Memory B cell (primary cell): ENCODE measurements at regions not wholly inside any gene's neighbourhood (a gene's known extent, or its start where the extent isn't known, plus 50 kb on each side); places are given as distances from the start of the nearest gene placed in this dataset.

Source experiments
- ATAC-seq: fragments of 150-1000 bp; cut with Tn5 transposase; 2 replicates; pipeline ENCODE4 v1.10.0; 2021; ENCODE audit warnings: low read depth, mild to moderate bottlenecking, moderate library complexity
- DNase-seq, 2 donors: peaks; one replicate each; pipeline ENCODE4 v3.0.0; 2022; ENCODE audit warnings: low spot score in 2 of 2
- H3K27ac Mint-ChIP-seq: one replicate; pipeline ENCODE4 v1.8.0; 2022; ENCODE audit warnings: mild to moderate bottlenecking, moderate library complexity, mixed read lengths
- H3K27me3 Mint-ChIP-seq: one replicate; pipeline ENCODE4 v1.8.0; 2022; ENCODE audit warnings: mixed read lengths
- H3K36me3 Mint-ChIP-seq: one replicate; pipeline ENCODE4 v1.8.0; 2022; ENCODE audit warnings: mild to moderate bottlenecking, mixed read lengths
- H3K4me1 Mint-ChIP-seq: one replicate; pipeline ENCODE4 v1.8.0; 2022; ENCODE audit warnings: mixed read lengths
- H3K4me3 Mint-ChIP-seq: one replicate; pipeline ENCODE4 v1.8.0; 2022; ENCODE audit warnings: mild to moderate bottlenecking, moderate library complexity, mixed read lengths
- H3K9me3 Mint-ChIP-seq: one replicate; pipeline ENCODE4 v1.8.0; 2022; ENCODE audit warnings: mixed read lengths

- ATAC-seq (no peak), DNase-seq (no peak)
- Mint-ChIP-seq H3K36me3 (peaks cover 2% of the 10 kb centered on the region), H3K27me3 (peaks cover 8% of the 10 kb centered on the region), H3K4me3 (no peak overlapping the region), H3K9me3 (peaks cover 19% of the 10 kb centered on the region), H3K4me1 (no peaks in the 10 kb centered on the region), H3K27ac (no peak overlapping the region)
These were observed 183.9 kb downstream of the C16orf95 start for GRCh38 chr16:87133112-87133850.

GRCh38 chr16:87133966-87134627 lies 183.1 kb downstream of the C16orf95 start:
- no peak overlapping the region for H3K27ac Mint-ChIP-seq
- DNase-seq = no peak
- peaks cover 6% of the 10 kb centered on the region for H3K27me3 Mint-ChIP-seq
- no peaks in the 10 kb centered on the region for H3K4me1 Mint-ChIP-seq
- peaks cover 17% of the 10 kb centered on the region for H3K9me3 Mint-ChIP-seq
- H3K4me3 Mint-ChIP-seq = no peak overlapping the region
- H3K36me3 Mint-ChIP-seq = peaks cover 2% of the 10 kb centered on the region
- ATAC-seq = no peak

GRCh38 chr16:87134628-87134995 lies 182.6 kb downstream of the C16orf95 start:
- H3K27ac Mint-ChIP-seq = no peak overlapping the region
- H3K36me3 Mint-ChIP-seq = peaks cover 2% of the 10 kb centered on the region
- no peak overlapping the region for H3K4me3 Mint-ChIP-seq
- DNase-seq (no peak), ATAC-seq (no peak)
- peaks cover 6% of the 10 kb centered on the region for H3K27me3 Mint-ChIP-seq
- H3K9me3 Mint-ChIP-seq = peaks cover 14% of the 10 kb centered on the region
- H3K4me1 Mint-ChIP-seq = no peaks in the 10 kb centered on the region

GRCh38 chr16:87135246-87136030 lies 181.8 kb downstream of the C16orf95 start:
- peaks cover 6% of the 10 kb centered on the region for H3K27me3 Mint-ChIP-seq
- H3K4me3 Mint-ChIP-seq = no peak overlapping the region
- no peak overlapping the region for H3K27ac Mint-ChIP-seq
- no peak for DNase-seq
- peaks cover 2% of the 10 kb centered on the region for H3K36me3 Mint-ChIP-seq
- H3K9me3 Mint-ChIP-seq = peaks cover 14% of the 10 kb centered on the region
- no peak for ATAC-seq
- no peaks in the 10 kb centered on the region for H3K4me1 Mint-ChIP-seq

- Mint-ChIP-seq H3K4me3 (no peak overlapping the region), H3K27ac (no peak overlapping the region), H3K4me1 (no peaks in the 10 kb centered on the region), H3K36me3 (no peaks in the 10 kb centered on the region), H3K9me3 (peaks cover 9% of the 10 kb centered on the region), H3K27me3 (peaks cover 6% of the 10 kb centered on the region)
- DNase-seq (no peak), ATAC-seq (no peak)
These were observed 178.9 kb downstream of the C16orf95 start for GRCh38 chr16:87138316-87138715.

GRCh38 chr16:87138738-87139267 lies 178.4 kb downstream of the C16orf95 start:
- H3K9me3 Mint-ChIP-seq = peaks cover 9% of the 10 kb centered on the region

GRCh38 chr16:87140211-87141200 lies 176.7 kb downstream of the C16orf95 start:
- Mint-ChIP-seq H3K9me3 (peaks cover 9% of the 10 kb centered on the region), H3K27ac (no peak overlapping the region), H3K4me3 (no peak overlapping the region), H3K27me3 (peaks cover 2% of the 10 kb centered on the region), H3K4me1 (no peaks in the 10 kb centered on the region), H3K36me3 (no peaks in the 10 kb centered on the region)
- ATAC-seq = no peak
- no peak for DNase-seq

More at GRCh38 chr16:87138738-87139267, 178.4 kb downstream of the C16orf95 start:
- no peak for ATAC-seq
- DNase-seq = no peak
- Mint-ChIP-seq H3K27ac (no peak overlapping the region), H3K4me1 (no peaks in the 10 kb centered on the region), H3K36me3 (no peaks in the 10 kb centered on the region), H3K27me3 (peaks cover 4% of the 10 kb centered on the region), H3K4me3 (no peak overlapping the region)

GRCh38 chr16:87141402-87141801 lies 175.8 kb downstream of the C16orf95 start:
- Mint-ChIP-seq H3K27ac (no peak overlapping the region), H3K27me3 (peaks cover 2% of the 10 kb centered on the region), H3K9me3 (peaks cover 6% of the 10 kb centered on the region), H3K4me1 (no peaks in the 10 kb centered on the region), H3K4me3 (no peak overlapping the region), H3K36me3 (no peaks in the 10 kb centered on the region)
- ATAC-seq (no peak), DNase-seq (no peak)

- H3K9me3 Mint-ChIP-seq = peaks cover 1% of the 10 kb centered on the region
- H3K36me3 Mint-ChIP-seq = no peaks in the 10 kb centered on the region
- no peak overlapping the region for H3K4me3 Mint-ChIP-seq
- no peaks in the 10 kb centered on the region for H3K4me1 Mint-ChIP-seq
- peaks cover 4% of the 10 kb centered on the region for H3K27me3 Mint-ChIP-seq
- DNase-seq (no peak), ATAC-seq (no peak)
- no peak overlapping the region for H3K27ac Mint-ChIP-seq
These were observed 173.5 kb downstream of the C16orf95 start for GRCh38 chr16:87143661-87144121.

- H3K27me3 Mint-ChIP-seq = peaks cover 4% of the 10 kb centered on the region
- ATAC-seq (no peak), DNase-seq (no peak)
- no peaks in the 10 kb centered on the region for H3K4me1 Mint-ChIP-seq
- H3K9me3 Mint-ChIP-seq = peaks cover 5% of the 10 kb centered on the region
- H3K4me3 Mint-ChIP-seq = no peak overlapping the region
- no peak overlapping the region for H3K27ac Mint-ChIP-seq
- no peaks in the 10 kb centered on the region for H3K36me3 Mint-ChIP-seq
These were observed 173.0 kb downstream of the C16orf95 start for GRCh38 chr16:87144232-87144631.

- Mint-ChIP-seq H3K4me1 (no peaks in the 10 kb centered on the region), H3K4me3 (no peak overlapping the region), H3K27ac (no peak overlapping the region), H3K36me3 (no peaks in the 10 kb centered on the region), H3K9me3 (peaks cover 6% of the 10 kb centered on the region), H3K27me3 (peaks cover 4% of the 10 kb centered on the region)
- ATAC-seq = no peak
- no peak for DNase-seq
These were observed 171.7 kb downstream of the C16orf95 start for GRCh38 chr16:87145181-87146176.

GRCh38 chr16:87146676-87147075 lies 170.5 kb downstream of the C16orf95 start:
- H3K4me1 Mint-ChIP-seq = no peaks in the 10 kb centered on the region
- no peak overlapping the region for H3K4me3 Mint-ChIP-seq
- H3K27me3 Mint-ChIP-seq = peaks cover 1% of the 10 kb centered on the region
- ATAC-seq (no peak), DNase-seq (no peak)
- no peaks in the 10 kb centered on the region for H3K36me3 Mint-ChIP-seq
- H3K9me3 Mint-ChIP-seq = peaks cover 6% of the 10 kb centered on the region
- H3K27ac Mint-ChIP-seq = no peak overlapping the region
